Peyer's patch (tissue), 4 donors: ENCODE measurements at regions not wholly inside any gene's neighbourhood (a gene's known extent, or its start where the extent isn't known, plus 50 kb on each side); places are given as distances from the start of the nearest gene placed in this dataset.

Experiments used
- CTCF ChIP-seq, 6 experiments: fragments of 450-650 bp in 4 of 6; fragments of 200-600 bp in 2 of 6; sonication (generic) in 1 of 6; IDR thresholded peaks; one replicate each; pipeline ENCODE4 v1.5.1; 2017 to 2019; ENCODE audit warnings: antibody characterized with exemption in 6 of 6, mild to moderate bottlenecking in 3 of 6, moderate library complexity in 1 of 6
- POLR2A ChIP-seq, 2 donors: fragments of 450-650 bp; IDR thresholded peaks; one replicate each; pipeline ENCODE4 v1.5.1; 2017; ENCODE audit warnings: antibody characterized with exemption in 2 of 2, mild to moderate bottlenecking in 2 of 2, moderate library complexity in 2 of 2

- TF ChIP-seq POLR2A (IDR thresholded peaks at IDR 0.05) (no peak), CTCF (IDR thresholded peaks at IDR 0.05) (no peak)
These were observed 400.4 kb downstream of the OSTF1 start for GRCh38 chr9:75488719-75489110.
